NT2/D1 (cell line): ENCODE measurements at regions not wholly inside any gene's neighbourhood (a gene's known extent, or its start where the extent isn't known, plus 50 kb on each side); places are given as distances from the start of the nearest gene placed in this dataset.

Experiments used
- DNase-seq: peaks from one replicate; pipeline ENCODE4 v3.0.0-alpha.2; 2011; ENCODE audit warnings: low read depth, low spot score
- H3K27me3 ChIP-seq: 2 replicates; pipeline ENCODE4 v1.6.0; 2011; ENCODE audit warnings: mild to moderate bottlenecking; ENCODE audit not compliant: insufficient read length, insufficient read depth
- H3K36me3 ChIP-seq: 2 replicates; pipeline ENCODE4 v1.6.1; 2011; ENCODE audit warnings: mild to moderate bottlenecking, low read length, mixed read lengths; ENCODE audit not compliant: insufficient read depth, insufficient read length
- H3K4me1 ChIP-seq: 2 replicates; pipeline ENCODE4 v1.5.1; 2011; ENCODE audit not compliant: insufficient read depth, insufficient read length
- H3K4me3 ChIP-seq: 2 replicates; pipeline ENCODE4 v1.5.1; 2011; ENCODE audit warnings: low read depth; ENCODE audit not compliant: insufficient read length
- H3K9ac ChIP-seq: 2 replicates; pipeline ENCODE4 v1.6.0; 2011; ENCODE audit warnings: low read depth; ENCODE audit not compliant: insufficient read length
- H3K9me3 ChIP-seq: 2 replicates; pipeline ENCODE4 v1.5.1; 2011; ENCODE audit warnings: mild to moderate bottlenecking, low read length; ENCODE audit not compliant: insufficient read depth
- SUZ12 ChIP-seq: IDR thresholded peaks from 2 replicates; pipeline ENCODE4 v1.6.1; 2011; ENCODE audit not compliant: insufficient read length, insufficient read depth; ENCODE audit errors: extremely low read depth
- YY1 ChIP-seq: IDR thresholded peaks from 2 replicates; pipeline ENCODE4 v1.6.1; 2011; ENCODE audit not compliant: insufficient read length, insufficient read depth
- ZNF274 ChIP-seq: IDR thresholded peaks from 2 replicates; pipeline ENCODE4 v1.6.1; 2011; ENCODE audit warnings: mild to moderate bottlenecking, low read depth, low read length

GRCh38 chr10:25811052-25811685, 122.9 kb upstream of the MYO3A start:
- Histone ChIP-seq H3K4me1 (no peaks in the 10 kb centered on the region), H3K36me3 (no peaks in the 10 kb centered on the region), H3K9me3 (no peaks in the 10 kb centered on the region), H3K4me3 (no peak overlapping the region), H3K9ac (no peak overlapping the region), H3K27me3 (no peaks in the 10 kb centered on the region)
- no peak for DNase-seq
- no peak for TF ChIP-seq ZNF274
- no peak for TF ChIP-seq SUZ12

GRCh38 chr10:25813511-25813910, 120.5 kb upstream of the MYO3A start:
- H3K9me3 ChIP-seq: no peaks in the 10 kb centered on the region
- no peaks in the 10 kb centered on the region for H3K36me3 ChIP-seq
- TF ChIP-seq SUZ12 (no peak), ZNF274 (no peak), YY1 (no peak)
- H3K9ac ChIP-seq: no peak overlapping the region
- no peak overlapping the region for H3K4me3 ChIP-seq
- H3K27me3 ChIP-seq: no peaks in the 10 kb centered on the region
- DNase-seq: no peak
- H3K4me1 ChIP-seq: no peaks in the 10 kb centered on the region

GRCh38 chr10:25815236-25815635, 118.8 kb upstream of the MYO3A start:
- no peaks in the 10 kb centered on the region for H3K27me3 ChIP-seq
- no peak overlapping the region for H3K9ac ChIP-seq
- no peak overlapping the region for H3K4me3 ChIP-seq
- DNase-seq: no peak
- H3K9me3 ChIP-seq: no peaks in the 10 kb centered on the region
- TF ChIP-seq YY1: no peak
- no peak for TF ChIP-seq ZNF274
- TF ChIP-seq SUZ12: no peak
- no peaks in the 10 kb centered on the region for H3K36me3 ChIP-seq
- no peaks in the 10 kb centered on the region for H3K4me1 ChIP-seq

GRCh38 chr10:25815999-25816768, 117.8 kb upstream of the MYO3A start:
- no peaks in the 10 kb centered on the region for H3K9me3 ChIP-seq
- no peak for DNase-seq
- no peak overlapping the region for H3K9ac ChIP-seq
- no peaks in the 10 kb centered on the region for H3K27me3 ChIP-seq
- TF ChIP-seq SUZ12: no peak
- no peak for TF ChIP-seq ZNF274
- no peak for TF ChIP-seq YY1
- no peak overlapping the region for H3K4me3 ChIP-seq
- no peaks in the 10 kb centered on the region for H3K4me1 ChIP-seq
- H3K36me3 ChIP-seq: no peaks in the 10 kb centered on the region

- H3K27me3 ChIP-seq: no peaks in the 10 kb centered on the region
- TF ChIP-seq ZNF274 (no peak), YY1 (no peak), SUZ12 (no peak)
- H3K9ac ChIP-seq: no peak overlapping the region
- no peaks in the 10 kb centered on the region for H3K9me3 ChIP-seq
- H3K36me3 ChIP-seq: no peaks in the 10 kb centered on the region
- DNase-seq: no peak
- H3K4me3 ChIP-seq: no peak overlapping the region
- no peaks in the 10 kb centered on the region for H3K4me1 ChIP-seq
Measured at GRCh38 chr10:25817200-25817599, 116.8 kb upstream of the MYO3A start.

GRCh38 chr10:25818751-25819150, 115.3 kb upstream of the MYO3A start:
- TF ChIP-seq ZNF274 (no peak), YY1 (no peak), SUZ12 (no peak)
- no peak overlapping the region for H3K9ac ChIP-seq
- no peaks in the 10 kb centered on the region for H3K4me1 ChIP-seq
- no peaks in the 10 kb centered on the region for H3K36me3 ChIP-seq
- H3K9me3 ChIP-seq: no peaks in the 10 kb centered on the region
- no peaks in the 10 kb centered on the region for H3K27me3 ChIP-seq
- H3K4me3 ChIP-seq: no peak overlapping the region
- DNase-seq: peak; percentile 35

GRCh38 chr10:25820472-25820871, 113.6 kb upstream of the MYO3A start:
- Histone ChIP-seq H3K27me3 (no peaks in the 10 kb centered on the region), H3K9ac (no peak overlapping the region), H3K4me1 (no peaks in the 10 kb centered on the region), H3K36me3 (no peaks in the 10 kb centered on the region), H3K9me3 (no peaks in the 10 kb centered on the region), H3K4me3 (no peak overlapping the region)
- DNase-seq: no peak
- TF ChIP-seq ZNF274 (no peak), SUZ12 (no peak), YY1 (no peak)
